ENCODE measurements at regions not wholly inside any gene's neighbourhood (a gene's known extent, or its start where the extent isn't known, plus 50 kb on each side); places are given as distances from the start of the nearest gene placed in this dataset.
"Not testable (repeated sequence)": the region's sequence is repeated elsewhere in the genome, so short reads cannot be mapped to it uniquely, and the experiment has no call there.

DNA sequence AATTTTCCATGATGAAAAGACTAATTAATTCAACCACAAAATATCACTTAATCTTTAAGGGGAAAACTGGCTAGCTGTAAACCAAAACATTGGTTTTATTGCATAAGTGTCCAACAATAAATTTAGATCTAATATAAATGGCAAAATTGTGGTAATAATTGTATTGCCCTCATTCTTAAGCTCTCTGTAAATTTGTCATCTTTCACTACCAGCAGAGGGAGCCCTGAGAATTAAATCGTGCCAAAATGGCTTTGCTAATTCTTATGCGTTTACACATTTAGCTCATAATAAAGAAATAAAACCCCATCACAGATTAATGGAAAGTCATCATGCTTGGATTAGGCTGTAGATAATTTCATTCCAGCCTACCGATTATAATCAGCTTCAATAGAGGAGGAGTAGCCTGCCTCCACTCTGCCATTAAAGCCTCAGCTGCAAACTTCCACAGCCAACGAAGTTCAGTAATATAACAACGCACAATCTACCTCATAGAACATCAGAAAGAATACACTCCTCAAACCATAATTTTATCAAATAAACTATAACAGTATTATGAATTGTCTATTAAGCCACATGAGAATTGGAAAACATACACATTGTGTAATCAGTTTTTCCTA is 70.0 kb upstream of the ATP5MC3 start:
- DNase-seq (ENCODE audit: low spot score): peak; percentile 40

DNA sequence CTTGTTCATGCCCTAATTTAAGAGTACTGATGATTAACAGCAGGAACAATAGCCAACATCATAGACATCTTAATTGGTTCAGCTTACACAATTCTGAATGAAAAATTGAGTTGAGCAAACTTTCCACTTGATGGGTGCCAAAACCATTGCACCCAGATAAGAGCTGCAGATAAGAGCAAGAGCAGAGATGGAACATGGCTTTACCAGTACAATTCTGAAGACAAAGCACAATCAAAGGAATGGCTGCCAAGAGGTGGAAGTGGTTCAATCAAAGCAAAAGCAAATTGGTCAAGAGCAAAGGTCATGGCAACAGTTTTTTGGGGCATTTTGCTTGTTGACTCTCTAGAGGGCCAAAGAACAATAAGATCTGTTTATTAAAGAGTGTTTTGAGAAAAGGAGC is 65.6 kb upstream of the ATP5MC3 start:
- DNase-seq (ENCODE audit: low spot score): no peak

DNA sequence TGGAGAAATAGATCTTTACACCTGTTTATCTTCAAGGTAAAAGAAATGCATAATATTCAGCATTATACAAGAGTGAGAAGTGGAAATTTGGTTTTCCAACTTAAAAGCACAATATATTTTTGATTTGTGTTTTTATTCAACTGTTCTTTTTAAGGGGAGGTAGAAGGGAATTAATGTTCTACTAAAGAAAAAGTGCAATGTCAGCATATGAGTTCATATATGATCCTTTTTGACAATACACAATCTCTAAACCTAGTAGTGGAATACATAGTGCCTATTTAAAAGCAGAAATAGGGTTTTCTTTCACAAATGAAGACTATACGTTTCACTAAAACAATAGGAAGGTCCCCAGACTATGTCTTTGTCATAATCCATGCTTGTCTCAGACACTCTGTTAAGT is 63.2 kb upstream of the ATP5MC3 start:
- DNase-seq (ENCODE audit: low spot score): no peak

DNA sequence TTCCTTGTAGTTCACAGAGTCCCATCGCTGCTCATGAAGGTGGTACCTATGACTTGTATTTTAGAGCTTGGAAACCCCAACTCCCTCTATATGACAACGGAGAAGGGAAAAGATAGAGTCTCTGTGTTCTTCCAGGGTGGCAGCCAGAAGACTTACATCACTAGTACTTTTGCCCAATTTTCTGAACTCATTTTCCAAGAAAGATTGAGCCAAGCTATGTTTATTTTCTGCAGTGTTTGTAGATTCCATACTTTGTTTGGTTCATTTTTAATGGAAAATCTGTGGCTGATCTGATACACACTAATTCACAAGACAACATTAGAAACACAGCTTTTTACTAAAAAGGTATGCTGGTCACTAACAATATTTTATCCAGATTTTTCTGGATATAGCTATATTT is 60.2 kb upstream of the ATP5MC3 start:
- DNase-seq (ENCODE audit: low spot score): no peak

DNA sequence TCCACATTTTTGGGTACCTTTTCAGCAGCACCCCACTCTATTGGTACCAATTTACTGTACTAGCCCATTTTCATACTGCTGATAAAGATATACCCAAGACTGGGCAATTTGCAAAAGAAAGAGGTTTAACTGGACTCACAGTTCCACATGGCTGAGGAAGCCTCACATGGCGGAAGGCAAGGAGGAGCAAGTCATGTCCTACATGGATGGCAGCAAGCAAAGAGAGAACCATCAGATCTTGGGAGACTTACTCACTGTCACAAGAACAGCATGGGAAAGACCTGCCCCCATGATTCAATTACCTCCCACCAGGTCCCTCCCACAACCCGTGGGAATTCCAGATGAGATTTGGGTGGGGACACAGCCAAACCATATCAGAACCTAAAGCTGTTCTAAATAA is 58.5 kb upstream of the ATP5MC3 start:
- not testable (repeated sequence) for DNase-seq (ENCODE audit: low spot score)

DNA sequence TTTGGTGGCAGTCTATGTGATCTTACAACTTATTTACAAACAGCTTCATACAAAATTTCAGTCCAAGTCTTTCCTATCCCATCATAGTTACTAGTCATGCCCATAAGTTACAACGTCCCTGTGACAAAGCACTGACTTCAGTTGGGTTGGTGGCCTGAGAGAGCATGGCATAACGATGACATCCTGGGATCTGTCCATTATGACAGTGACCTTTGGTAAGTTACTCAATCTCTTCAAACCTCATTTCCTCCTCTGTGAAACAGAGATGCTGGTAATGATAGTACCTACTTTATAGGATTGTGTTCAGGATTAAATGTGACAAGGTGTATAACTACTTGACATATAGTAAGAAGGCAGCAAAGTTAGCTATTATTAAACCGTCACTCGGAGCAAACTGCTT is 55.4 kb upstream of the ATP5MC3 start:
- no peak for DNase-seq (ENCODE audit: low spot score)

DNA sequence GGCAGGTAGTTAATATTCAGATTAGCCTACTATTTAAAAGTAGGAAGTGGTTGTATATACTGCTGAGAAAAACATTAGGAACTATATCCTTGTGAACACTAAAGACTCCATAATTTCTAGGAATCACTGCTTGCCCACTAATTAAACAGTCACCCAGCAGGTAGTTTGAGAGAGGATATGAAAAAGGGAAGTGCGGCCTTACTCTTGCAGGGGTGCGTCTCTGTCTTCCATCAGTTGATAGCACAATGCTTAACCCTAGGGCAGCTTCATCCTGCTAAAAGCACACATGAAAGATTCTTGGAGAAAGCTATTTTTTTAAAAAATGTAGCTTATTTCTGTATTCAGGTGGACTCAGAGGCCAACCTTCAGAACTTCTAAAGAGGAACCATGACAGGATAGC is 53.1 kb upstream of the ATP5MC3 start:
- no peak for DNase-seq (ENCODE audit: low spot score)

DNA sequence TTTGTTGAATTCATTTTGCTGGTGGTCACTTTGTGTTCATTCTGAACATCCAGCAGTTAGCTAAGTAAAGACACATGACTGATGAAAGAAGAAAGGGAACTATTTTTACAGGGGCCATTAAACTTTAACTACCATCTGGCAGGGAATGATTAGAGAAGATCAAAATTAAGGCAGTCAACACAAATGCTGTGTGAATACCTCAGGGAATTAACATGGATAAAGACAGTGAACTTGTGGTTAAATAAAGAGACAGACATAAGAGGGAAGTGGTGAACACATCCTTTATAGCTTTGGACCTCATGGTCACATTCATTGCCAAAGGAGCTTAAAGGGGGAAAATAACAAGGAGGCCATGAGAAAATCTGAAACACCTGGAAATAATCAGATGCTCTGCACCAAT is 52.6 kb upstream of the ATP5MC3 start:
- DNase-seq (ENCODE audit: low spot score): peak; percentile 14

DNA sequence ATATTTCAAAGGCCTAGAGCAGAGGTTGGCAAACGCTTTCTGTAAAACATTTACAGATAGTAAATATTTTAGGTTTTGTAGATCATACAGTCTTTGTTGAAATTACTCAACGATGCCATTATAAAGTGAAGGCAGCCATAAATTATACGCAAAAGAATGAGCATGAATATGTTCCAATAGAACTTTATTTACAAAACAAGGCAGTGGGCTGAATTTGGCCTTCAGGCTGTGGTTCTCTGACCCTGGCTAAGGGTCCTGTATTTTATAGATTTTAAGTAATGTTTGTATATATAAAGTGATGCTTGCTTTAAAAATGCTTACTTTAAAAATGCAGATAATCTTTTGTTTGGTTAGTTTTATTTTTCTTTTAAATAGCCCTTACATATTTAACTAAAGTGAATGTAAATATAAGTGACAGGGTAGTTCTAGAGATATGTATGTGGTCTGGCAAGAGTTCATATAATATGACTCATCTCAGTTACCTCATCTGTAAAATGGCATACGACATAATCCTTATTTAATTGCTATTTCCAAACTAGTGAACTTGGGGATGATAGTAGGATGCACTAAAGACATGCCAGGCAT is 51.7 kb upstream of the ATP5MC3 start:
- DNase-seq (ENCODE audit: low spot score): peak; percentile 38
